Central memory CD8-positive, alpha-beta T cell (primary cell): ENCODE measurements at regions not wholly inside any gene's neighbourhood (a gene's known extent, or its start where the extent isn't known, plus 50 kb on each side); places are given as distances from the start of the nearest gene placed in this dataset.

Experiments
- ATAC-seq: fragments of 150-1000 bp; cut with Tn5 transposase; replicated peaks from 2 replicates; pipeline ENCODE4 v1.10.0; 2022; ENCODE audit warnings: mild to moderate bottlenecking, moderate FRiP score, moderate number of reproducible peaks; ENCODE audit not compliant: poor library complexity, severe bottlenecking; ENCODE audit errors: extremely low read depth
- DNase-seq, 2 donors: peaks; one replicate each; pipeline ENCODE4 v3.0.0; 2021; ENCODE audit warnings: low spot score in 2 of 2
- H3K27ac Mint-ChIP-seq: one replicate; pipeline ENCODE4 v1.8.0; 2022; ENCODE audit warnings: low read depth, mild to moderate bottlenecking, moderate library complexity, mixed read lengths
- H3K27me3 Mint-ChIP-seq: one replicate; pipeline ENCODE4 v1.8.0; 2022; ENCODE audit warnings: mixed read lengths
- H3K36me3 Mint-ChIP-seq: one replicate; pipeline ENCODE4 v1.8.0; 2022; ENCODE audit warnings: mild to moderate bottlenecking, moderate library complexity, mixed read lengths; ENCODE audit not compliant: insufficient read depth
- H3K4me1 Mint-ChIP-seq: one replicate; pipeline ENCODE4 v1.8.0; 2022; ENCODE audit warnings: mixed read lengths
- H3K4me3 Mint-ChIP-seq: one replicate; pipeline ENCODE4 v1.8.0; 2022; ENCODE audit warnings: mild to moderate bottlenecking, moderate library complexity, mixed read lengths
- H3K9me3 Mint-ChIP-seq: one replicate; pipeline ENCODE4 v1.8.0; 2022; ENCODE audit warnings: mixed read lengths

- Mint-ChIP-seq H3K36me3 (peaks cover 4% of the 10 kb centered on the region), H3K4me3 (no peak overlapping the region), H3K9me3 (no peaks in the 10 kb centered on the region), H3K27ac (no peak overlapping the region), H3K27me3 (peaks cover 39% of the 10 kb centered on the region), H3K4me1 (peaks cover 21% of the 10 kb centered on the region)
- ATAC-seq = no peak
- DNase-seq = no peak
Observed at GRCh38 chr17:73833775-73834488, 189.7 kb upstream of the SDK2 start.

GRCh38 chr17:73834684-73835343, 190.6 kb upstream of the SDK2 start:
- ATAC-seq (no peak), DNase-seq (no peak)
- no peak overlapping the region for H3K4me3 Mint-ChIP-seq
- H3K36me3 Mint-ChIP-seq = peaks cover 2% of the 10 kb centered on the region
- H3K27me3 Mint-ChIP-seq = peaks cover 48% of the 10 kb centered on the region
- no peaks in the 10 kb centered on the region for H3K9me3 Mint-ChIP-seq
- H3K27ac Mint-ChIP-seq = no peak overlapping the region
- peaks cover 20% of the 10 kb centered on the region for H3K4me1 Mint-ChIP-seq

- no peak for DNase-seq
- Mint-ChIP-seq H3K4me1 (peaks cover 15% of the 10 kb centered on the region), H3K4me3 (no peak overlapping the region), H3K27me3 (peaks cover 56% of the 10 kb centered on the region), H3K36me3 (peaks cover 2% of the 10 kb centered on the region), H3K27ac (no peak overlapping the region), H3K9me3 (no peaks in the 10 kb centered on the region)
- no peak for ATAC-seq
Observed at GRCh38 chr17:73835605-73836004, 191.4 kb upstream of the SDK2 start.

GRCh38 chr17:73838815-73839214, 194.6 kb upstream of the SDK2 start:
- Mint-ChIP-seq H3K4me1 (peaks cover 11% of the 10 kb centered on the region), H3K9me3 (no peaks in the 10 kb centered on the region), H3K27me3 (peaks cover 50% of the 10 kb centered on the region), H3K4me3 (no peak overlapping the region), H3K36me3 (no peaks in the 10 kb centered on the region), H3K27ac (no peak overlapping the region)
- ATAC-seq = no peak
- DNase-seq = no peak

- Mint-ChIP-seq H3K27ac (no peak overlapping the region), H3K4me3 (no peak overlapping the region), H3K4me1 (peaks cover 1% of the 10 kb centered on the region)
Observed at GRCh38 chr17:73840829-73841228, 196.6 kb upstream of the SDK2 start.

GRCh38 chr17:73841431-73842060, 197.3 kb upstream of the SDK2 start:
- Mint-ChIP-seq H3K27ac (no peak overlapping the region), H3K36me3 (no peaks in the 10 kb centered on the region), H3K4me3 (no peak overlapping the region), H3K27me3 (peaks cover 55% of the 10 kb centered on the region), H3K4me1 (no peaks in the 10 kb centered on the region), H3K9me3 (no peaks in the 10 kb centered on the region)
- DNase-seq (no peak), ATAC-seq (no peak)

More at GRCh38 chr17:73840829-73841228, 196.6 kb upstream of the SDK2 start:
- ATAC-seq (no peak), DNase-seq (no peak)
- no peaks in the 10 kb centered on the region for H3K9me3 Mint-ChIP-seq
- peaks cover 55% of the 10 kb centered on the region for H3K27me3 Mint-ChIP-seq
- H3K36me3 Mint-ChIP-seq = no peaks in the 10 kb centered on the region

- no peaks in the 10 kb centered on the region for H3K4me1 Mint-ChIP-seq
- H3K27me3 Mint-ChIP-seq = peaks cover 42% of the 10 kb centered on the region
- DNase-seq (no peak), ATAC-seq (no peak)
- H3K36me3 Mint-ChIP-seq = no peaks in the 10 kb centered on the region
- H3K9me3 Mint-ChIP-seq = no peaks in the 10 kb centered on the region
- no peak overlapping the region for H3K4me3 Mint-ChIP-seq
- H3K27ac Mint-ChIP-seq = no peak overlapping the region
Observed at GRCh38 chr17:73847952-73848351, 203.7 kb upstream of the SDK2 start.

- Mint-ChIP-seq H3K27me3 (peaks cover 45% of the 10 kb centered on the region), H3K27ac (no peak overlapping the region), H3K4me3 (no peak overlapping the region), H3K4me1 (no peaks in the 10 kb centered on the region), H3K36me3 (no peaks in the 10 kb centered on the region), H3K9me3 (peaks cover 7% of the 10 kb centered on the region)
- no peak for ATAC-seq
- DNase-seq = no peak
Observed at GRCh38 chr17:73850426-73850825, 206.2 kb upstream of the SDK2 start.

- peaks cover 7% of the 10 kb centered on the region for H3K9me3 Mint-ChIP-seq
- ATAC-seq (no peak), DNase-seq (no peak)
- H3K4me1 Mint-ChIP-seq = no peaks in the 10 kb centered on the region
- H3K36me3 Mint-ChIP-seq = no peaks in the 10 kb centered on the region
- H3K27me3 Mint-ChIP-seq = peaks cover 39% of the 10 kb centered on the region
- H3K4me3 Mint-ChIP-seq = no peak overlapping the region
- no peak overlapping the region for H3K27ac Mint-ChIP-seq
Observed at GRCh38 chr17:73851091-73851490, 206.8 kb upstream of the SDK2 start.

GRCh38 chr17:73851921-73852320, 207.7 kb upstream of the SDK2 start:
- H3K27me3 Mint-ChIP-seq = peaks cover 35% of the 10 kb centered on the region
- H3K4me3 Mint-ChIP-seq = no peak overlapping the region
- H3K36me3 Mint-ChIP-seq = no peaks in the 10 kb centered on the region
- no peak overlapping the region for H3K27ac Mint-ChIP-seq
- peaks cover 7% of the 10 kb centered on the region for H3K9me3 Mint-ChIP-seq
- no peaks in the 10 kb centered on the region for H3K4me1 Mint-ChIP-seq
- no peak for ATAC-seq
- no peak for DNase-seq

- no peak overlapping the region for H3K27ac Mint-ChIP-seq
- H3K4me1 Mint-ChIP-seq = no peaks in the 10 kb centered on the region
- ATAC-seq (no peak), DNase-seq (no peak)
- H3K9me3 Mint-ChIP-seq = peaks cover 7% of the 10 kb centered on the region
- H3K27me3 Mint-ChIP-seq = peaks cover 37% of the 10 kb centered on the region
- H3K36me3 Mint-ChIP-seq = no peaks in the 10 kb centered on the region
- no peak overlapping the region for H3K4me3 Mint-ChIP-seq
Observed at GRCh38 chr17:73855720-73856333, 211.6 kb upstream of the SDK2 start.

GRCh38 chr17:73856556-73856955, 212.3 kb upstream of the SDK2 start:
- peaks cover 7% of the 10 kb centered on the region for H3K9me3 Mint-ChIP-seq
- H3K36me3 Mint-ChIP-seq = no peaks in the 10 kb centered on the region
- H3K4me3 Mint-ChIP-seq = no peak overlapping the region
- ATAC-seq (no peak), DNase-seq (no peak)
- peaks cover 37% of the 10 kb centered on the region for H3K27me3 Mint-ChIP-seq
- no peaks in the 10 kb centered on the region for H3K4me1 Mint-ChIP-seq
- H3K27ac Mint-ChIP-seq = no peak overlapping the region
